ENCODE measurements at regions not wholly inside any gene's neighbourhood (a gene's known extent, or its start where the extent isn't known, plus 50 kb on each side); places are given as distances from the start of the nearest gene placed in this dataset.

DNA sequence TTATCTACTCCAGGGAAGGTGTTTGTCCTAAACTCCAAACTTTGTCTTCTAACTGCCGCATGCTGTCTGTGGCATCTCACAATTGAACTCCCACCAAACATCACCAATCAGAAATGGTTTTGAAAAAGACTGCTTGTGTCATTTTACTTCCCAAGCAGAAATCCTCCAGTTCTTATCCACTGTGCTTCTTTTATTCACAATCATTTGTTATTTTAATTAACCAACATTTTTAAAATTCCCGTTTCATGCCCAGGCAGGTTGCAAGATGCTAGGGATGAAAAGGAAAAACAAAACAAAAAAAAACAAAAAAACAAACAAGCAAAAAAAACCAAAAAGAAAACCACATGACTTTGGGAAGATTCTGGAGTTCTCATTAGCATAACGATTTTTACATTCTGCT is 63.5 kb upstream of the RAB27B start:
- TF ChIP-seq, protein P1, sequence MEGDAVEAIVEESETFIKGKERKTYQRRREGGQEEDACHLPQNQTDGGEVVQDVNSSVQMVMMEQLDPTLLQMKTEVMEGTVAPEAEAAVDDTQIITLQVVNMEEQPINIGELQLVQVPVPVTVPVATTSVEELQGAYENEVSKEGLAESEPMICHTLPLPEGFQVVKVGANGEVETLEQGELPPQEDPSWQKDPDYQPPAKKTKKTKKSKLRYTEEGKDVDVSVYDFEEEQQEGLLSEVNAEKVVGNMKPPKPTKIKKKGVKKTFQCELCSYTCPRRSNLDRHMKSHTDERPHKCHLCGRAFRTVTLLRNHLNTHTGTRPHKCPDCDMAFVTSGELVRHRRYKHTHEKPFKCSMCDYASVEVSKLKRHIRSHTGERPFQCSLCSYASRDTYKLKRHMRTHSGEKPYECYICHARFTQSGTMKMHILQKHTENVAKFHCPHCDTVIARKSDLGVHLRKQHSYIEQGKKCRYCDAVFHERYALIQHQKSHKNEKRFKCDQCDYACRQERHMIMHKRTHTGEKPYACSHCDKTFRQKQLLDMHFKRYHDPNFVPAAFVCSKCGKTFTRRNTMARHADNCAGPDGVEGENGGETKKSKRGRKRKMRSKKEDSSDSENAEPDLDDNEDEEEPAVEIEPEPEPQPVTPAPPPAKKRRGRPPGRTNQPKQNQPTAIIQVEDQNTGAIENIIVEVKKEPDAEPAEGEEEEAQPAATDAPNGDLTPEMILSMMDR (IDR thresholded peaks at IDR 0.05): no peak
- no peak for TF ChIP-seq POLR2AphosphoS5 (IDR thresholded peaks at IDR 0.05)

All from prostate gland (tissue), 2 donors.